GM23248 (cell line): ENCODE measurements at regions not wholly inside any gene's neighbourhood (a gene's known extent, or its start where the extent isn't known, plus 50 kb on each side); places are given as distances from the start of the nearest gene placed in this dataset.
"Not testable (repeated sequence)": the region's sequence is repeated elsewhere in the genome, so short reads cannot be mapped to it uniquely, and the experiment has no call there.

Experiments used
- DNase-seq: peaks from one replicate; pipeline ENCODE4 v3.0.0-alpha.2; 2015
- H2AFZ ChIP-seq: fragments of 200-600 bp; sonication (generic); 2 replicates; pipeline ENCODE4 v1.6.1; 2016; ENCODE audit warnings: antibody characterized with exemption
- H3F3A ChIP-seq: fragments of 200-600 bp; sonication (generic); 2 replicates; pipeline ENCODE4 v1.6.1; 2016; ENCODE audit warnings: mild to moderate bottlenecking, antibody characterized with exemption, mixed run types; ENCODE audit not compliant: insufficient read depth
- H3K27ac ChIP-seq: fragments of 200-600 bp; sonication (generic); 2 replicates; pipeline ENCODE4 v1.5.1; 2016; ENCODE audit warnings: mild to moderate bottlenecking
- H3K27me3 ChIP-seq: fragments of 200-600 bp; sonication (generic); replicated peaks from 2 replicates; pipeline ENCODE4 v1.6.1; 2016; ENCODE audit warnings: mild to moderate bottlenecking; ENCODE audit not compliant: insufficient read depth
- H3K36me3 ChIP-seq: fragments of 200-600 bp; sonication (generic); 2 replicates; pipeline ENCODE4 v1.6.1; 2016; ENCODE audit warnings: low read depth, mild to moderate bottlenecking
- H3K4me1 ChIP-seq: fragments of 200-600 bp; sonication (generic); 2 replicates; pipeline ENCODE4 v1.6.1; 2016; ENCODE audit warnings: mild to moderate bottlenecking; ENCODE audit not compliant: insufficient read depth
- H3K4me2 ChIP-seq: fragments of 200-600 bp; sonication (generic); one replicate; pipeline ENCODE4 v1.6.1; 2016; ENCODE audit warnings: mild to moderate bottlenecking; ENCODE audit not compliant: unreplicated experiment
- H3K4me3 ChIP-seq: fragments of 200-600 bp; sonication (generic); 2 replicates; pipeline ENCODE4 v1.5.1; 2016; ENCODE audit warnings: mild to moderate bottlenecking
- H3K79me2 ChIP-seq: fragments of 200-600 bp; sonication (generic); 2 replicates; pipeline ENCODE4 v1.6.1; 2016; ENCODE audit warnings: mild to moderate bottlenecking; ENCODE audit not compliant: insufficient read depth
- H3K9ac ChIP-seq: fragments of 200-600 bp; sonication (generic); 2 replicates; pipeline ENCODE4 v1.6.1; 2016; ENCODE audit warnings: mild to moderate bottlenecking
- H3K9me2 ChIP-seq: fragments of 200-600 bp; sonication (generic); 2 replicates; pipeline ENCODE4 v1.6.1; 2016; ENCODE audit warnings: mixed run types, mild to moderate bottlenecking, moderate library complexity; ENCODE audit not compliant: insufficient read depth
- H3K9me3 ChIP-seq: fragments of 200-600 bp; sonication (generic); one replicate; pipeline ENCODE4 v1.6.1; 2017; ENCODE audit warnings: low read depth
- H4K20me1 ChIP-seq: fragments of 200-600 bp; sonication (generic); 2 replicates; pipeline ENCODE4 v1.6.0; 2016; ENCODE audit not compliant: insufficient read depth
- EZH2 ChIP-seq: fragments of 200-600 bp; sonication (generic); IDR thresholded peaks from 2 replicates; pipeline ENCODE4 v1.6.1; 2018; ENCODE audit warnings: antibody characterized with exemption, mild to moderate bottlenecking; ENCODE audit not compliant: insufficient read depth, poor library complexity, severe bottlenecking
- EZH2phosphoT487 ChIP-seq: fragments of 200-600 bp; sonication (generic); IDR thresholded peaks from 2 replicates; pipeline ENCODE4 v1.6.1; 2018; ENCODE audit warnings: antibody characterized with exemption, moderate library complexity, mild to moderate bottlenecking, low read depth; ENCODE audit not compliant: insufficient read depth
- WGBS, 2 experiments: methylation state at CpG; one replicate each; pipeline ENCODE4 v1.1.6; 2015 to 2017; ENCODE audit warnings: low lambda C conversion rate in 2 of 2, low coverage in 1 of 2; ENCODE audit errors: missing lambda C conversion rate in 2 of 2; 5-methylcytosine and 5-hydroxymethylcytosine counted together
- in situ Hi-C: fragments of 300-500 bp; cut with MboI; formaldehyde crosslinking; loops from 2 replicates; pipeline ENCODE4 v1.15.0; 2020

- WGBS, 2 experiments: 50 to 56% methylated on average over 2 of the region's 2 CpGs
- Histone ChIP-seq H3K36me3 (no peaks in the 10 kb centered on the region), H3K27me3 (no peaks in the 10 kb centered on the region), H2AFZ (no peak overlapping the region), H3K9me3 (no peaks in the 10 kb centered on the region), H3K9me2 (no peaks in the 10 kb centered on the region), H3K4me1 (no peaks in the 10 kb centered on the region), H3K9ac (no peak overlapping the region), H3K79me2 (no peaks in the 10 kb centered on the region), H3F3A (no peaks in the 10 kb centered on the region), H3K27ac (no peak overlapping the region), H3K4me3 (no peak overlapping the region), H4K20me1 (no peaks in the 10 kb centered on the region), H3K4me2 (no peak overlapping the region)
- TF ChIP-seq EZH2phosphoT487 (no peak), EZH2 (no peak)
- in situ Hi-C loops: no loop called here
- no peak for DNase-seq
These were observed 1876.2 kb downstream of the PCDH9 start for GRCh38 chr13:65353951-65354350.

GRCh38 chr13:65353150-65353549 is 1877.0 kb downstream of the PCDH9 start:
- H3K36me3 ChIP-seq, H3K27ac ChIP-seq, in situ Hi-C loops, H3K79me2 ChIP-seq, H3K9ac ChIP-seq, DNase-seq, H3K9me3 ChIP-seq, H3K9me2 ChIP-seq, H3K4me1 ChIP-seq, H3K27me3 ChIP-seq, H3K4me2 ChIP-seq, H4K20me1 ChIP-seq, H3F3A ChIP-seq, H3K4me3 ChIP-seq, H2AFZ ChIP-seq: not testable (repeated sequence)
- WGBS, 2 experiments: 9 to 22% methylated on average over 2 to 3 of the region's 3 CpGs

DNA sequence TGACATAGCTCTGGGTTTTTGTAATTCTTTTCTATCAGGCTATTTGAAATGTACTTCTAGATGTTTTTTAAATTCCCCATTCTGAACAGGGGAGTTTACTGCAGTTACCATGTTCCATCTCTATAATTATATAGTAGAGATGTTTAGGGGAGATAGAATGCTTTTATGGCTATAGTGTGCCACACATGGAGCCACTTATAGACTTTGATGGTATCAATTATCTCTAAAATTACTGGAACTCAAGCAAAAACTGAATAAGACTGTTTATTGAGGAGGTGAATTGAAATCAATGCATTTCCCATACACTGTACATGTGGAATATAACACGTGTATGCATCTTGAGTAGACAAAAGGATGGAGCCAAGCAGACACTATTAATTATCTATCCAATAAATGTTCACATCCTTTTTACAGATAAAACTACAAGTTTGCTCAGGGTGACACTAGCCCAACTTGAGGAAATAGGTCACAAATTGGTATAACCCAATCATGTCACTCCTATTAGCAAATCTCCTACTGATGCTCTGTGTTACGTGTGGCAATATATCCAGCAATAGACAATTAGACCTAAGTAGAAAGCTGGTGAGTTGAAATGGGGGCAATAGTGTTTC is 1882.6 kb downstream of the PCDH9 start:
- Histone ChIP-seq H3K9ac (no peak overlapping the region), H3K27ac (no peak overlapping the region), H4K20me1 (no peaks in the 10 kb centered on the region), H2AFZ (no peak overlapping the region), H3K9me2 (no peaks in the 10 kb centered on the region), H3K36me3 (no peaks in the 10 kb centered on the region), H3K9me3 (no peaks in the 10 kb centered on the region), H3K27me3 (no peaks in the 10 kb centered on the region), H3K4me2 (no peak overlapping the region), H3F3A (no peaks in the 10 kb centered on the region), H3K4me3 (no peak overlapping the region), H3K4me1 (no peaks in the 10 kb centered on the region), H3K79me2 (no peaks in the 10 kb centered on the region)
- TF ChIP-seq EZH2: no peak
- no peak for TF ChIP-seq EZH2phosphoT487
- in situ Hi-C loops: no loop called here
- 6 to 8% methylated on average over 2 of the region's 2 CpGs for WGBS, 2 experiments
- DNase-seq: no peak

GRCh38 chr13:65343898-65344663 is 1886.1 kb downstream of the PCDH9 start:
- H3K27me3 ChIP-seq: no peaks in the 10 kb centered on the region
- H3K4me1 ChIP-seq: no peaks in the 10 kb centered on the region
- H3K9me3 ChIP-seq: no peaks in the 10 kb centered on the region
- WGBS, 2 experiments: 0 to 18% methylated on average over 1 of the region's 1 CpG
- no peaks in the 10 kb centered on the region for H4K20me1 ChIP-seq
- no peak overlapping the region for H3K9ac ChIP-seq
- H3K4me2 ChIP-seq: no peak overlapping the region
- H3K27ac ChIP-seq: no peak overlapping the region
- no peaks in the 10 kb centered on the region for H3K36me3 ChIP-seq
- no peaks in the 10 kb centered on the region for H3K9me2 ChIP-seq
- no peak overlapping the region for H2AFZ ChIP-seq
- no peaks in the 10 kb centered on the region for H3K79me2 ChIP-seq
- H3K4me3 ChIP-seq: no peak overlapping the region
- no peaks in the 10 kb centered on the region for H3F3A ChIP-seq
- DNase-seq: no peak
- in situ Hi-C loops: no loop called here
- TF ChIP-seq EZH2phosphoT487: no peak
- no peak for TF ChIP-seq EZH2
